ENCODE measurements at regions not wholly inside any gene's neighbourhood (a gene's known extent, or its start where the extent isn't known, plus 50 kb on each side); places are given as distances from the start of the nearest gene placed in this dataset.

DNA sequence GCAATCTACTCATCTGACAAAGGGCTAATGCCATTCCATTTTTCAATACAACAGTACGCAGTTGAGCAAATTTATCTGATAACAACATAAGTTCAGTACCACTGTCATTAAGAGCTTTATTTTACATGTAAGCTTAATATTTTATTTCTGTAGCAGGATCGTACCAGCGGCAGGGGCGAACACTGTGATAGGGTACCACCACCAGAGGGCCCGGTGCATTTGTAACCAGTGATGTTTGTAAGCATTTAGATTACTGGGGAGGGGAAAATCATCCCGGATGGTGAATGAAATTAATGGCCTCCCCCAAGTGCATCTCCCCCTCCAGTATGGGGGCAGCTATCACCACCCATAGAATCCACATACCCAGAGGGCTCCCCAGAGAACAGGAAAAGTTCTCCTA is 179.0 kb downstream of the ADGRA3 start:
- no peak for DNase-seq (ENCODE audit: low read depth in 3 of 3)

DNA sequence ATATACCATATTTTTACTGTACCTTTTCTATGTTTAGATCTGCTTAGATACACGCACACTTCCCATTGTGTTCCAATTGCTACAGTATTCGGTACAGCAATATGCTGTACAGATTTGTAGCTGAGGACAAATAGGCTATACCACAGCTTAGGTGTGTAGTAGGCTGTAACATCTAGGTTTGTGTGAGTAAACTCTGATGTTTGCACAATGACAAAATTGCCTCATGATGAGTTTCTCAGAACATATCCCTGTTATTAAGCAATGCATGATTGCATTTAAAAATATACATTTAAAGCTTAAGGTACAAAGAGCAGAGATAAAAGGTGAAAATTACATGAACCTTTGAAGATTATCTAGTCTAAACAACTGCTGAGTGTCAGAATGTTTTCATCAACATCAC is 181.7 kb downstream of the ADGRA3 start:
- DNase-seq (ENCODE audit: low read depth in 3 of 3) = no peak

DNA sequence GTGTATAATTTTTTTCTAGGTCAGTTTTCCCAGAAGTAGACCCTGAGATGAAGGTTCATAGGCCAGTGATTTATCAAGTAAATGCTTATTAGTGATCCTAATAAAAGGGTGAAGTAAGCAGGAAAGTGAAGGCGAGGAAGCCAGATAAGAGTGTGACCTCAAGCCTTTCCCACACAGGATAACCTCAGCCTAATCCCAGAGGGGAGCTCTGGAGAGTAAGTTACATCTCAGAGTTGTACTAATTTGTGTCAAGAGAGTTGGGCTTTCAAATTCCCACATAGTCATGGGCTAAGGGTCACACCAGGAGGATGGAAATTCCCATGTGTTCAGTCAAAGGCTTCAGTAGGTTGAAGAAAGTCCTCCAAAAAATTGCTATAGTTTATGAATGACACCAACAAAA is 191.4 kb downstream of the ADGRA3 start:
- no peak for DNase-seq (ENCODE audit: low read depth in 3 of 3)

DNA sequence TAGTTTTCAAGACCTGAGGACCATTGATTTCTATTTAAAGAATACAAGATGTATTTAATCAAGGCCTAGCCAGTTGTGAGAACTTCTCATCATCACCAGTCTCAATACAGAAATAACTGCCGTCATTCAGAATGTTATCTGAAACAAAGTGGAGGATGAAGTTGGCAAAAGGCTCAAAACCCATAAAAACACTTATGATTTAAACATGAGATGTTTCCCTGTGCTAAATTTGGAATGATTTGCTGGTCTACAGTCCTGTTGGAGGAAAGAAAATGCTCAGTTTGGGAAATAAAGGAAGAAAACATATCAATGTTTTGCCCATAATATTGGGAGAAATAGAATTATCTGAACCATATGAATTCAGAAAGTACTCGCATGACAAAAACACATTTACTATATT is 192.2 kb downstream of the ADGRA3 start:
- DNase-seq (ENCODE audit: low read depth in 3 of 3) = no peak

DNA sequence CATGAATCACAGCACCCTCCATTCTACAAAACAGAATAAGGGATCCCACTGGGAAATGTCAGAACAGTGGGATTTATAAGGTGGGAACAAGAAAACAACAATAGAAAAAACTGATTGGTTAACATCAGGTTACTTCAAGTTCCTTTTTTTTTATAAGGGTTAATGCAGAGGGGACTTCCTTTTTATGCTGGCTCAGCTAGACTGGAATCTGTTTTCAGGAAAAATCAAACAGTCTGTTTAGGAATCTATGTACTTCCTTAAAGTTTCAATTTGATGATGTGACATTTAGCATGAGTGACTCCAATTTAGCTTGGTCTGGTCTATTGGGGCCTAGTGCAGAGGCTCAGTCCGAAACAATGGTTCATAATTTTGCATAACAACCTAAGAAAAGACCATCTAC is 192.9 kb downstream of the ADGRA3 start:
- no peak for DNase-seq (ENCODE audit: low read depth in 3 of 3)

DNA sequence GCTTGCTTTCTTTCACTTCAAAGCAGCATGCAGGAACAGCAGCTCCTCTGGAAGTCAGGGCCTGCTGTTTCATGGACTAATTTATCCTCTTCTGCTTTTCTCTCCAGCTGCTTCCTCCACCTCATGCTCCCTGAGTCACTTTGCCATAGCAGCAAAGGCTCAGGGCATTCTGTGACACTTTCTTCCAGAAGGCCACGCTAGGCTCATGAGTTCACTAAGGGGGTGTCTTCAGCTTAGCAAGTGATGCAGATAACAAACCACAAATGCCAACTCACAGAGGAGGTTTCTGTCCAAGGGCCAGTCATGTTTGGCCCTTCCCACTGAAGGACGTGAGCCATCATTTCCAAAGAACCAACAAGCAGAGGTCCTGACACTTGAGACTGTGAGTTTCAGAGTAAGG is 200.2 kb downstream of the ADGRA3 start:
- DNase-seq (ENCODE audit: low read depth in 3 of 3) = no peak

DNA sequence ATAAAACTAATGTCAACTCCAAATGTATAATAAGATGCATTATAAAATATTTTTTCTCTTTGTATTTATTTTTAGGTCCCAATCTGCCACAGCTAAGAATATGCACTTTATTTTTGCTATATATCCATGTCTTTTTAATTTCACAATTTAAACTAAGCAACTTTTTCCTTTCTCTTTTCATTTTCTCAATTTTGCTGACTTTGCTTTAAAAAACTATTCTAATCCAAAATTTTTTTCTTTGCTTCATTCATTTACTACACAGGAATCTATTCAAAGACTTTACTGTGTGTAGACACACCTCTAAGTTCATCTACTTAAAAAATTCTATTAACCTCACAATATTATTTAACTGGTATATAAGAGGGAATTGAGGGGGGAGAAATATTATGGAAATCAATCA is 201.9 kb downstream of the ADGRA3 start:
- DNase-seq (ENCODE audit: low read depth in 3 of 3) = no peak

DNA sequence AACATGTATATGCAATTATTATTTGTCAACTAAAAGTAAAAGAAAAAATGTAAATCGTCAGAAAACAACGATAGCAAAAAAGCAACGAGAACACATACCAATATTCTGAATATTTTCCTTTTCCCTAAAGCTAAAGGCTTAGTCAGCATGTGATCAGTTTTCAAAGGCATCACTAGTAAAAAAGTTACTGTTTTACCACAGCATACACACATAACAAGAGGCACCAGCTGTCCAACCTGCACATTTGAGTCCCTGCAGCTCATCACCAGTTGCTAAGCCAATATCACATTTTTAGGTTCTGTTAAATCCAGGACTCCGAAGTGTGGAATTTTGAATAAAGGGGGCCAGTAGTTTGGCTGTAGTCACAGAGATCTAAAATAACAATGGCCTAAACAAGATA is 203.8 kb downstream of the ADGRA3 start:
- no peak for DNase-seq (ENCODE audit: low read depth in 3 of 3)

DNA sequence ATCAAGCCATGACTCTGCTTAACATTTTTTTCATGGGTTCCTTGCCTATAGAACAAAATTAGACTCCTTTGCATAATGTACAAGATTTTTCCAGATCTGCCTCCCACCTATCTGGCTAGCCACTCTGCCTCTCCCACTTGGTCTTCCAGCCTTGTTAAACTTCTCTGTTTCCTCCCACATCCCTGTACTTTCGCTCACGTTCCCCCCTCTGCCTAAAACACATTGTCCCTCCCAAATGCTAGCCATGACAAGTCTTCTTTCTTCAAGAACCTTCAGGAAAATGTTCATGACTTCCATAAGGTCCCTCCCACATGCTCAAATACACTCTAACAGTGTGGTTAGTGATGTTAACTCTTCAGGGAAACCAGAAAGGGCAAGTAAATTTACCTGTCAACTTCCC is 214.6 kb downstream of the ADGRA3 start:
- DNase-seq (ENCODE audit: low read depth in 3 of 3) = no peak

DNA sequence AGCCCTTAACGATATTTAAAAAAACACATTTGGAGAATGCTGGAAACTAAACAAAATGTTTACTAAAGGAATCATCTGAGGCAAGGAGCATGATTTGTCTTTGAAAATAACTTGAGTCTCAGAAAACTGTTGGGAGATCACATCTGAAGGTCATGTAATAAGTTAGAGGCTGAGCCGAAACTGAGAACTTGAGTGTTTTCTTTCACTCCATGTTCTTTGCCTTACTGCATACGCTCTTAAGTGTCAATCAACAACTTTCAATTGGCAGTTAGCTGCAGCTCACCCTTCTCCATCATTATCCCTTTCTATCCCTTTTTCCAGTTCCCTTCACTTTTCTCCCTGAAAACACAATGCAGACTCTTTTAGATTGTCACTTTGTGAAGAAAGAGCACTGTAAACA is 216.2 kb downstream of the ADGRA3 start:
- no peak for DNase-seq (ENCODE audit: low read depth in 3 of 3)

DNA sequence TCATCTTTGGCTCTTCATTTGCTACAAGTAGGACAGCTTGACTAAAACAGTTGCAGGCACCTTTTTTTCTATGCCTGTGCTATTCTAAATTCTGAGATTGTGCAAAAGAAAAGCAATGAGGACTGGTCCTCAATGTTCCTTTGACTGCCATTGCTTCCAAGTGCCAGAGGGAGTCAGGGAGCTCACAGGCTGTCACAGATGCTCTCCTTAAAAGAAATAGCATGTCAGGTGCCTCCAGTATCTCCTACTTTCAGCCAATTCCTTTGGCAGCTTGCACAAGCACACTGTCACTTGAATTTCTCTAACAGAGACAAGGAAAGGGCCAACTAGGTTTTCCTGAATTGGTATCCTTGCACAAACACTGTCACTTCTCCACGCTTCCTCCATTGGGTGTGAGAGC is 228.2 kb downstream of the ADGRA3 start:
- DNase-seq (ENCODE audit: low read depth in 3 of 3) = no peak

DNA sequence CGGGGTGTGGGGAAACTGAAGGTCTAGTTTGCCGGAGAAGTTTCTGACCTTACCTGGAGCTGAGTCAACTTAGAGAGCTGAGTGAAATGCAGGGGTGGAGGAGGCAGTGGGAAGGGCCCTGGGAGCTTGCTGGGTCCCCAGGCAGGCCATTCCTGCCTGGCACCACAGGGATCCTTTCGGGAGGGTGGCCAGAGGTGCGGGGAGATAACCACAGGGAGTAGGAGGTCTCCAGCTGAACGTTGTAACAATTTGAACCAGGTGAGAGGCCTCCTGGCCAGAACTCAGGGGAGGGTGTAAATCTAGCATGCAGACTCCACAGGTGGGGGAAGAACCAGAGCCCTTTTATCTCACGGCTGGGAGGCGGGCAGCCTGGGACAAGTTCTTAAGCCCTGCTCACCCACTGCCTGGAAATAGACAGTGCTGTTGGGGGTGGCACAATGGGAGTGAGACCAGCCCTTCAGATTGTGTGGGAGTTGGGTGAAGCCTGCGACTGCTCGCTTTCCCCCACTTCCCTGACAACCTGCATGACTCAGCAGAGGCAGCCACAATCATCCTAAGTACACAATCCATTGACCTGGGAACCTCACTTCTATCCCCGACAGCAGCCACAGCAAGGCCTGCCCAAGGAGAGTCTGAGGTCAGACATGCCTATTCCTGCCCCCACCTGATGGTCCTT is 247.4 kb downstream of the ADGRA3 start:
- DNase-seq (ENCODE audit: low read depth in 3 of 3) = no peak

DNA sequence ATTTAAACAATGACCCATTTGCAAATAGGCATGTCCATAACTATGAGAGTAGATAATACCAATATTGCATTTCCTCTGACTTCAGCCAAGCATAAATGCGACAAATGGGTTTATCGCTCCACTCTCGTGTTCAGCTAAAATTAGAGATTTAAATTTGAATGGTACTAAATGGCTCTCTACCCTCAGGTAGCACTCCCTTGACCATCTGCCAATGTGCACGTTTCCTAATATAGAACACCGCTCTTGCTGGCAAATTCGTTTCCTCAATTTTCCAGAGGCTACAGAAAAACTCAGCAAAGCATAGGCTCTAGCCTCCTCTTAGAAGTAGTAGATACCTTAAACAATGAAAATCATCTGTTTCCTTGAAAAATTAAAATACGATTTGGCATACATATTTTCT is 251.6 kb downstream of the ADGRA3 start:
- DNase-seq (ENCODE audit: low read depth in 3 of 3) = no peak

DNA sequence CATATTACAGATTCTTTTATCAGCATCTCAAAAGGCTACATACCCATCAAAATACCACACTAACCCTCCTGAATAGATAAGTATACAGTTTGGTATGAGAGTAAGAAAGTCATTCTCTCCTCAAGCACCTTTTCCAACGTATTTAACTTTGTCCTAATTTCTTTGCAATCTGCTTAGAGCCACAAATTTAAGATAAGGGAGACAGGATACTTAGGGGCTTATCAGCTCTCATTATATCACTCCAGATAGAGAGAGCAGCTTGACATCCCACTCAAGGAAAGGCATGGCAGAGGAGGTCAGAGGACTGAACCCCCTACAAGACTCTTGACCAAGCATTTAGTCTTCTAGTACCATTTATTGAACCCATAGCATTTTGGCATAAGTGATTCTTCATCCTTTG is 262.4 kb downstream of the ADGRA3 start:
- DNase-seq (ENCODE audit: low read depth in 3 of 3) = no peak

DNA sequence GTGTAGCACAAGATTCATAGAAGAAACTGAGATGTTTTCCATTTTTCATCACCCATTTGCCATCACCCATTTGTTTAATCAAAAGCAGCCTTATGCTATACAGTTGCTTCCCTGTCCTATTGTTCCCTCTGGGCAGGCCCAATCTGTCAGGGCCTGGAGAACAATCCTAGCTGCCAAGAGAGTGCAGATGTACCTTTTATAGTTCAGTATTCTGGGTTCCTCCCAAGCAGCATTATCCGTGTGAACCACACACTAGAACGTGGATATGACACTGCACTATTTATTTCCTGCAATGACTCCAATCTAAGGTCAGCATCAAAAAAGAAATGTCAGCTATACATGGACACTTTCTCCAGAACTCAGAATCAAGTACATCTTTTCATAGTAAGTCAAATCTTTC is 269.0 kb downstream of the ADGRA3 start:
- DNase-seq (ENCODE audit: low read depth in 3 of 3) = no peak

DNA sequence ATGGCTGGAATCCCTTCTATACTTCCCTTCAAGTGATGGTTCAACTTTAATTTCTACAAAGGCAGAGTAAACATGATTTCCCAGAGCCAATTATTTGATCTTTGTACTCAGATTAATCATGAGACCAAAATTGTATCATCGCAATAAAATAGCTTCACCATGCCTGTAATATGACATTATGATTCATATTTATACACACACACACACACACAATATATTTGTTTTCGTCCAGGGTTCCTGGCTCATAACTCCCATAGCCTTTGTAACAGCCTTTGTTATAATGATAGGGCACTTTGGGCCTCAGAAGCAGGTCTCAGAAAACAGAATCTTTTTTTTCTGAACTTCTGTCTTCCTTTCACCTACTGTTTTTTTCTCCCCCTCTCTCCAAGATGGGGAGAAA is 270.6 kb downstream of the ADGRA3 start:
- no peak for DNase-seq (ENCODE audit: low read depth in 3 of 3)

DNA sequence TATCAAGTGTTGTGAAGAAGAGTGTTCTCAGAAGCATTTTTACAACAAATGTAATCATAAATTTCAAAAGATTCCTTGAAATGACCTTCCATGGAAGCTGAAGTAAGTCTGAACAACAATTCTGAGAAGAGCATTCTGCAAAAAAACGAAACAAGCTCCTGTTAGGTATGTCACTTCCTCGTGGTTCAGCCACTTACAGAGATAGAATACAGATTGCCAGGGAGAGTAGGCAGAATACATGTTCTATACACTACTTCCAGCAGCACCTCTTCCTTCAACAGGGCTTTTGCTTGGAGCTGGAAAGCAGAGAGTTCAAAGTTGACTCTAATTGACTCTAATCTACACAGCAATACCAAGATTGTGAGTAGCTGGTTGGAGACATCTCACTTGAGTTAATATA is 274.5 kb downstream of the ADGRA3 start:
- no peak for DNase-seq (ENCODE audit: low read depth in 3 of 3)

DNA sequence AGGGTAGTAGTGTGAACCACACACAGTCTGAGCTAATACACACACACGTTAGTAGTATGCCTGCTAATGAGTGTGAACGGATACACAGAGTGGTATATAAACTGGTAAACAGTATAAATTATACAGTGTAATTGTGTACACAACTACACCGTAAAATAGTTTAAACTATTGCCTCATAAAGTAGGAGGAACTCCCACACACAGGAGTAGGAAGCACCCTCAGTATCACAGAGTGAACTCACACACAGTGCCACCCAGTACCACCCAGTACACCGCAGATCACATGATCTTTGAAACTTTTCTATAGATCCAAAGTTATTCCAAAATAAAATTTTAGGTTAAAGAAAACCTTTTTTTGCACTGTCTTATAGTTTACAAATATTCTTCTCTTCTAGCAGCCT is 275.1 kb downstream of the ADGRA3 start:
- no peak for DNase-seq (ENCODE audit: low read depth in 3 of 3)

DNA sequence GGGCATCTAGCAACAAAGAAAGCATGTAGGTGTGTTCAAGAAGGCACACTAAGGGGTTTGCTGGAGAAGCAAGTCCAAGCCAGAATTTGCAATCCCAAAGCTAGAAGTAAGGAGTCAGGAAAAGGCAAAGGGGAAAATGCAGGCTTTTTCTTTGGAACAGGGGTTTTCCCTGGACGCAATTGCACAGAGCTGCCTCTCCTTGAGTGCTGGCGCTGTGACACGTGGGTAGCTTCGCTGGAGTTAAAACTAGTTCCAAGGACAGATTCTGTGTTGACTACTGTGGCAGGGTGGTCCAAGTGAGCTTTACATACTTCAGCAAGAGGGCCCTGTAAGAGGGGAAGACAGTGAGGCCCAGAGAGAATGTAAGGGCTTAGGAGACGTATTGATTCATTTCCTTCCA is 277.1 kb downstream of the ADGRA3 start:
- no peak for DNase-seq (ENCODE audit: low read depth in 3 of 3)

DNA sequence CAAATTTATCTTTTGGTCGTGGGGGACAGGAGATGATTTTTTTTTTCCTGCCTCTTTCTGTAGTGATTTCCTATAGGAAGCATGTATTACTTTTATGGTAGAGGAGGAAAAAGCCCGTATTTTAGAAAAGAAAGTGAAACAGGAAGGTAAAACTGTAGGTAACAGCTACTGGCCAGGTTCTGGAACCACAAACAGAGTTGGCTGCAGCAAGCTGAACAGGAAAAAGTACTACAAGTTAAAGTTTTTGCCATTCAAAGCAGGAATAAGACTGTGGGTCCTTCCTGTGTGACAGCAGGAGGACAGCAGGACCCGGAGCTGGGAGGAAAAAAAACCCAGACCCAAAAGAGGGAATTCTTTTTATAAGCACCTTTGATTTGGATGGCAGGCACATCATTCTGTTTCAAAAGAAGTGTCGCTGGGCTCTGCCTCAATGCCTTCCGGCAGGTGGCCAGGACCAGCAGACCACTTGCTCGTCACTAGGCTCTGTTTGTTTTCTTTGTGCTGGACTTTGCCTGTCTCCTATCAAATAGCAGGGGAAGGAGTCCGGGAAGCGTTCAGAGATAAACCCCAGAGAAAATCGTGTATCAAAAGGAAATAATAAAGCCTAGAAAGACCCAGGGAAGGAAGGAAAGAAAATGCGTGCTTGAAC is 277.9 kb downstream of the ADGRA3 start:
- DNase-seq (ENCODE audit: low read depth in 3 of 3) = no peak

DNA sequence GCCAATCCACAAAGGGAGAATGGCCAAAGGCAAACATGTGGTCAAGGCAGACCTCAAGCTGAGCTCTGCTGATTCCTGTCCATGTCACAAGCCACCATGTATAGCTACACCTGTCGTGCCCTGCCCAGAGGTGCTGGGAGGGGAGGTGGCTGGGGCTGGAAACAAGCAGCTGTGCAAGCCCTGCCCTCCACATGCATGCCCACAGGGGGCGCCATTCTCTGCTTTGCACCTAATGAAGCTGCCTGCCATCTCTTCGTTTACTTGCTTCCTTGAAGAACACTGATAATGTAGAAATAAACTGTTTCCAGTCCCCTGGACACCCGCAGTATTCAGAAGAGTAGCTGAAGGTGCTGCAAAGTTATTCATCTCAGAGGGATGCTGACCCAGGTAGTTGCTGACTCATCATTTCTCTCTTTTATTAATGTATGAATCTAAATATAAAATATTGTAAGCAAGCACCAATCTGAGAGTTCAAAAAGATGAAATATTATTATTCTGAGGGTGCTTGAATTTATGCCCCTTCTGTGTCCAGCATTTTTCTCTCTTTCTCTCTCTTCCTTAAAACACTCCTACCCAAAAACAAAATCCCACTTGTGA is 278.6 kb downstream of the ADGRA3 start:
- DNase-seq (ENCODE audit: low read depth in 3 of 3) = peak in 2 of 3 experiments; percentile 9 to 40

DNA sequence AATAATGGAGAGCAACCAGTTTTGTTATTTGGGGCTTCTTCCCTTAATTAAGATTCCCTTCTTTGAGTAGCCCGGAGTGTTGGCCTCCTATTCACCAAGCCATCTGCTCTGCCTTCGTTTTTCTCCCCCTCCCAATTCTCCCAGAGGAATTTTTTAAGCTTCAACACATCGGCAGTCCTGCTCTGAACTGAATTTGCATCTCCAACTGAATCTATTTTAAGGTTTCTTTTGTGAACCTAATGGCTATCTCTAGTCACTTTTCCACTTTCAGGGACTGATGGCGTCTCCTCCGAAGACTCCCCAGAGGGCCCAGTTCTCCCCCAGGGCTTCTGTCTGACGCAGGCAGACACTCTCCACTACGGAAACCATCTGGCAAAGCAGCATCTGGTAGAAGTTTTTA is 280.2 kb downstream of the ADGRA3 start:
- DNase-seq (ENCODE audit: low read depth in 3 of 3) = no peak

DNA sequence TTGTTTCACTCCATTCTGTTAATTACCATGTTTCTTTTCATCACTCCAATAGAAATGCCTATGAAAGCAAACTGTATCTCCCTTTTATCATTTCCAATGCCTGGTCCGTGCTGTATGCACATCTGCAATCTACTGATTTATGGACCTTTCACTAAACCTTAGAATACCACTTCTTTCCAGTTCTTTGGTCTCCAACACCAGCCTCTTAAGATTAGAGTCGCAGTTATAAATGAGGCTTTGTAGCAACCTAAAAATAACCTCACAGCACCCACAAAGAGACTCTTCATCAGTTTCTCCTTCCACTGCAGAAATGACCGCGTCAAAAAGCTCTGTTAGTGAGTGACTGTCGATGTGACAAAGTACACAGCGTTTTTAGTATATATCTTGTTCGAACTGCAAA is 282.6 kb downstream of the ADGRA3 start:
- DNase-seq (ENCODE audit: low read depth in 3 of 3) = no peak

DNA sequence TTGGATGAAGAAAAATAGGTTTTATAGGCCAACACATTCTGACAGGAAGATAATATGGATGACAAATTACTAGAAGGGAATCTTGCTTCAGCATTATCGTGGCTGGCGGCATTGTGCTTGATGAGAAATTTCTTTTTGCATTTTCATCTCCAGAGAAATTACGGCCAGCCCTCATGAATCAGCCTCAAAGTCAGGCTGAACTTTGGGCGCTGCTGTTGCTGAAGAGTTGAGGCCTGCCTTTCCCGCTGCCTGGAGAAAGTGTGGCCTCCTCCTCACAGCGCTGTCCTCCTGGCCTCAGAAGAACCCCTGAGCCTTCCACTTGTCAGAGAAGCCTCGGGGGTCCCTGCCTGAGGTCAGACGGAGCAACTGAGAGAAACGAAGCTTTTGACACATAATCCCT is 272.4 kb upstream of the KCNIP4 start:
- DNase-seq (ENCODE audit: low read depth in 3 of 3) = no peak

Measured in stimulated activated CD4-positive, alpha-beta T cell treated with anti-CD3 and anti-CD28 coated beads, TNF-alpha, amount 100 ng/mL, for 24 hours (primary cell).